ENCODE measurements at regions not wholly inside any gene's neighbourhood (a gene's known extent, or its start where the extent isn't known, plus 50 kb on each side); places are given as distances from the start of the nearest gene placed in this dataset.
"Not testable (repeated sequence)": the region's sequence is repeated elsewhere in the genome, so short reads cannot be mapped to it uniquely, and the experiment has no call there.

DNA sequence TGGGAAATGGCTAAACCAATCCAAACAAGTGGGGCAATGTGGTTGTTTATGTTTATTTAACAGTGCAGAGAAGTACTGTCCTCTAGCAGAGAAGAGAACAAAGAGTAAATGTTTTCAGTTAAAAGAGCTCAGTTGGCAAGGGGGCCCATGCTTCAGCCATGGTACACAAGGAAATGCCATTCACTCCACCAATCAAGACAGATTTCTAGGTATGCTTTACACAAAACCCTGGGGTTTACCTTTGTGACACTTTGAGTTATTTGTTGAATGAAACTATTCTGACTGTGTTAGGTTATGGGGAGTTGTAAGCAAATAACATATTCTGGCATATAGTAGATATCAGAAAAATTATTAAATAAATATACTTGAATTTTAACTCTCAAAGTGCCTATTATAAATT is 228.5 kb upstream of the MME start:
- Mint-ChIP-seq H3K27me3 (no peaks in the 10 kb centered on the region), H3K4me3 (no peak overlapping the region), H3K27ac (no peak overlapping the region), H3K4me1 (no peaks in the 10 kb centered on the region), H3K36me3 (no peaks in the 10 kb centered on the region), H3K9me3 (peaks cover 0 to 6% (median 5%) of the 10 kb centered on the region in 3 donors)

- Mint-ChIP-seq H3K9me3 (peaks cover 0 to 6% (median 5%) of the 10 kb centered on the region in 3 donors), H3K36me3 (no peaks in the 10 kb centered on the region), H3K4me1 (no peaks in the 10 kb centered on the region), H3K27me3 (no peaks in the 10 kb centered on the region), H3K4me3 (no peak overlapping the region), H3K27ac (no peak overlapping the region)
Observed at GRCh38 chr3:154850921-154851320, 229.2 kb upstream of the MME start.

DNA sequence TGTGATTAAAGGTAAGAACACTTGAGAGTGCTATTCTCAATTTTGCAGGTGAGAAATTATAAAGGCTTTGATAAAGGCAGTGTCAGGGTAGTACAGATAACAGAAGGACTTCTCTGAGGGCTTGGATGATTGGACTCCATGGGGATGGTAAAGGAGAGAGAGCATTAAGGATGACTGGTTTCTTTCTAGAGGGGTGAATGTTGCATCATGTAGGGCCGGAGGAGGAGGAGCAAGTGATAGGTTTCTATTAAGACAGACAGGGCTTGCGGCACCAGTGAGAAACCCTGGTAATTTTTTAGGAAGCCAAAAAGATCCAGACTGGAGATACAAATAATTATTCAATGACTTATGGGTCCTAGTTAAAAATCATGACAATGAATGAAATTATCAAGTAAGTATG is 230.7 kb upstream of the MME start:
- peaks cover 0 to 6% (median 5%) of the 10 kb centered on the region in 3 donors for H3K9me3 Mint-ChIP-seq
- H3K27ac Mint-ChIP-seq: no peak overlapping the region
- no peaks in the 10 kb centered on the region for H3K4me1 Mint-ChIP-seq
- H3K36me3 Mint-ChIP-seq: no peaks in the 10 kb centered on the region
- no peak overlapping the region for H3K4me3 Mint-ChIP-seq
- H3K27me3 Mint-ChIP-seq: no peaks in the 10 kb centered on the region

DNA sequence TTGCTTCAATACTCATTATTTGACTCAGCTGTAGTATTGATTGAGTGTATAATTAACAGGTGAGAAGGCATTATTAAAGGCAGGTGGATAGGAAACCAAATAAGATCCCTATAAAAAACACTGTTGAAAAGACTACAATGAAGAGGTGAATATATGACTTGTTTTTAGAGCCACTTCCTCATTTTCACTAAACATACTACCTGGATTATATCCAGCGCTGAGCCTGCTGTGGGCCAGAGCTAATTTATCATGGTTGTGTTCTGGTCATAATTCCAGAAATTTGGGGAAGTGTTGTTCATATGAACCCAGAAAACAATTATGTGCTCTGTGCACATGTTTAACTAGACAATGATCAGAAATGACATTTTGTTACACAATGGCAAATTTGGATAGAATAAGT is 235.3 kb upstream of the MME start:
- Mint-ChIP-seq H3K4me3 (no peak overlapping the region), H3K27me3 (no peaks in the 10 kb centered on the region), H3K36me3 (no peaks in the 10 kb centered on the region), H3K27ac (no peak overlapping the region), H3K4me1 (no peaks in the 10 kb centered on the region), H3K9me3 (peaks cover 0 to 6% (median 5%) of the 10 kb centered on the region in 3 donors)

- Mint-ChIP-seq H3K4me1 (no peaks in the 10 kb centered on the region), H3K9me3 (peaks cover 0 to 2% (median 0%) of the 10 kb centered on the region in 3 donors), H3K4me3 (no peak overlapping the region), H3K27me3 (no peaks in the 10 kb centered on the region), H3K27ac (no peak overlapping the region), H3K36me3 (no peaks in the 10 kb centered on the region)
Observed at GRCh38 chr3:154843647-154844046, 236.5 kb upstream of the MME start.

DNA sequence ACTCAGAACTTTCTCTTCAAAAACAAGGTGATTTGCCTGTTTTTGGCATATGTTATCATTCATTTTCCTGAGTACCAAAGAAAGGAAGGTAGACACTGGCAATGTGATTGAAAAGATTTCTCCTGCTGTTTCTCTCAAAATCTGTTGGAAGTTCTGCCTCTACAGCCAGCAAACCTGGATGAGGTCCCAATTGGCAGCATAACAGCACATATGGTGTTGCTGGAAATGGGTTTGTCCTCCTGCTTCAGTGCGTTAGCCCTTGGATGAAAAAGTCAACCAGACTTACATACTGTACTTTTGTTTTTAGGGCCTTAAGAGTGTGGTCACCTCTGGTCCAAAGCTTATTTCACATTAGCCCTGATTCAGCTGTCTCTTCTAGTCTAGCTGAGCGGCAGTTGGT is 237.6 kb upstream of the MME start:
- Mint-ChIP-seq H3K4me1 (no peaks in the 10 kb centered on the region), H3K27ac (no peak overlapping the region), H3K4me3 (no peak overlapping the region), H3K27me3 (no peaks in the 10 kb centered on the region), H3K36me3 (no peaks in the 10 kb centered on the region), H3K9me3 (peaks cover 0 to 3% (median 0%) of the 10 kb centered on the region in 3 donors)

DNA sequence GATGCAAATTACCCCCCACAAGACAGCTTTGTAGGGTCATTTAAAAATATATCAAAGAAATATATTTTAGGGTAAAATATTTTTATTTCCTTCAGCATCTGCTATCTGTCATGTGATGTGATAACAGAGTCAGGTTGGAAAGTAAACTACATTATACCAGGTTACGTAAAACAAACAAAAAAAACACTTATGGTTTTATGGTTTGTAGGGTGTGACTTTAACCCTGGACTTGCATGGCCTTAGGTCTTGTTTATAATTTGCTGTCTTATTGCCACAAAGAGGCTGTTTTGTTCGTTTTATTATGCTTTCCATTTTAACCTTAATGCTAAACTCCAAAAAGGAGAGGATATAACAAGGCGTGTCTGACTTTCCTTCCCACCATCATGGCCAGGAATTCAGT is 244.5 kb upstream of the MME start:
- H3K27ac Mint-ChIP-seq: no peak overlapping the region
- H3K4me1 Mint-ChIP-seq: peaks cover 0 to 2% (median 0%) of the 10 kb centered on the region in 3 donors
- H3K4me3 Mint-ChIP-seq: no peak overlapping the region
- no peaks in the 10 kb centered on the region for H3K27me3 Mint-ChIP-seq
- H3K36me3 Mint-ChIP-seq: no peaks in the 10 kb centered on the region
- peaks cover 0 to 3% (median 2%) of the 10 kb centered on the region in 3 donors for H3K9me3 Mint-ChIP-seq

GRCh38 chr3:154834831-154835230 is 245.3 kb upstream of the MME start:
- not testable (repeated sequence) for H3K4me1 Mint-ChIP-seq, H3K4me3 Mint-ChIP-seq, H3K36me3 Mint-ChIP-seq, H3K9me3 Mint-ChIP-seq, H3K27ac Mint-ChIP-seq, H3K27me3 Mint-ChIP-seq

DNA sequence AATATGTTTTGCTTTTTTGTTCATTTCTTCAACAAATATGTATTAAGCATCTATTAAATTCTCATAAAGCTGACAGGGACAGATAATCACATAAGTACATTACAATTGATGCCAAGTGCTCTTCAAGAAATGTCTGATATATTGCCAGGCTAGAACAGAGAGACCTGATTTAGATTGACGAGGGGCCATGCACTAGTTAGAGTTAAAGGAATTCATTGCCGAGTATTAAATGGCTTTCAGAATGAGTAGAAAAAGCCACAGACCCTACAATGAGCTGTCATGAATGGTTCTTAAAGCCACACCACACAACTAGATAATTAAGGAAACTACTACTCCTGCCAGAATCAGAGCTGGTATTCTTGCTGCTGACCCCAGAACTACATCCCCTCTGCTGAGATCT is 250.2 kb upstream of the MME start:
- Mint-ChIP-seq H3K4me1 (peaks cover 0 to 2% (median 0%) of the 10 kb centered on the region in 3 donors), H3K9me3 (peaks cover 0 to 4% (median 0%) of the 10 kb centered on the region in 3 donors), H3K4me3 (no peak overlapping the region), H3K36me3 (no peaks in the 10 kb centered on the region), H3K27me3 (no peaks in the 10 kb centered on the region), H3K27ac (no peak overlapping the region)

DNA sequence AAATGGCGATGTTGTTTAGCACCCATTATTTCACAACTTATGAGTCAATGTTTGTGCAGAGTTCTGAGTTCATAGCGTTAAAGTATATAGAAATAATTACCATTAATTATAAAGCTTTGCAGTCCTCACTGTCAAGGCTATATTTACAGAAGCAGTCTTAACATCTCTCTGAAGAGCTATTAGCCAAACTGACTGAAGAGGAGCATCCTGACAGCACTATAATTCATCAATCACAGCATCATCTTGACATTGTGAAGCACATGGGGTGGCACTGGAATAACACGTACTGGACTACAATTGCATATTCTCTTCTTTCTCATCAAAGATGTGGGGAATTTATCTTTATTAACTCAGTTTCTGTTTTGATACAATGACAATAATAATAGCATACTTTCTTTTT is 260.6 kb upstream of the MME start:
- H3K4me3 Mint-ChIP-seq: no peak overlapping the region

DNA sequence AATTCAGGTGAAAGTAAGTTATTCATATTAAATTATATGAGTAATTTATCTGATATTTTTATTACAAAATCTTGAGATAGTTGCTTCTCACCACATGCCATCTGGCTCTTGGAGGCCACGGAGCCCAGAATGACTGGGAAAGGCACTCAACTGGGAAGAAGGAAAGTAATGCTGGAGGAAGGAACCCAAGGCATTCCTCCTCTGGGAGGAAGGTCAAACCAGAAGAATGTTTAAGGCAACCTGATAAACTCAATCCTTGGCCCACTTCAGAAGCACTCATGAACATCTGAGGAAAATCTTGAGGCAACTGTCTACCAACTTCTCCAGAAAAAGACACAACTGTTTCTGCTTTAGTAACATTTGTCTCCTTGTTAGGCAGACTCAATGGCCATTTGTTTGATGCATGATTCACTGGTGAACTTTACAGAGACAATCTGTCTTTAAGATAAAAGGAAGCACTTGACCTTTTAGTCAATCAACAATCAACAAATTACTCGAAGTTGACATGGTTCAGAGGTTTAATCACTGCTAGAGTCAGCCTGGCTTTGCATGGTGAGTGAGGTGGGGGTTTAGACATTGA is 261.4 kb upstream of the MME start:
- Mint-ChIP-seq H3K4me3 (no peak overlapping the region), H3K9me3 (peaks cover 0 to 14% (median 10%) of the 10 kb centered on the region in 3 donors), H3K27ac (no peak overlapping the region), H3K4me1 (no peaks in the 10 kb centered on the region), H3K27me3 (no peaks in the 10 kb centered on the region), H3K36me3 (no peaks in the 10 kb centered on the region)

More for the DNA sequence above, 260.6 kb upstream of the MME start:
- H3K27me3 Mint-ChIP-seq: no peaks in the 10 kb centered on the region
- H3K4me1 Mint-ChIP-seq: no peaks in the 10 kb centered on the region
- peaks cover 4 to 14% (median 10%) of the 10 kb centered on the region in 3 donors for H3K9me3 Mint-ChIP-seq
- no peaks in the 10 kb centered on the region for H3K36me3 Mint-ChIP-seq
- no peak overlapping the region for H3K27ac Mint-ChIP-seq

GRCh38 chr3:154810017-154810416 is 270.1 kb upstream of the MME start:
- H3K27me3 Mint-ChIP-seq, H3K4me1 Mint-ChIP-seq, H3K36me3 Mint-ChIP-seq, H3K4me3 Mint-ChIP-seq, H3K27ac Mint-ChIP-seq: not testable (repeated sequence)
- peaks cover 1 to 18% (median 3%) of the 10 kb centered on the region in 3 donors for H3K9me3 Mint-ChIP-seq

DNA sequence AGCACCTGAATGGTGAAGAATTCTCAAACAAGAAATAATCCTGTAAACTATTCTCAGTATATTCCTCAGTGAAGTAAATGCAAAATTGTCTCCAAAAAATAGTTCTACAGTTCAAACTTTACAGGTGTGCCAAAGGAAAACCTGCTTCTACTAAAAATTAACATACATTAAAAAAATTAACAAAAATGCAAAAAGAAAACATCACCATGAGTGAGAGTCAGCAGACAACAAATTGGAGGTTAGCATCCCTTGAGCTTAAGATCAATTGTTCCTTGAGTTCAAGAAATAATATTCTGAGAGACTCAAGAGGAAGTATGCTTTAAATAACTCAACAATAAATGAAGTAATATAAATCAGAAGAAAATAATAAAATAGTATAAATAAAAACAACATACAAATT is 278.4 kb upstream of the MME start:
- Mint-ChIP-seq H3K4me1 (no peaks in the 10 kb centered on the region), H3K4me3 (no peak overlapping the region), H3K27me3 (no peaks in the 10 kb centered on the region), H3K27ac (no peak overlapping the region), H3K36me3 (no peaks in the 10 kb centered on the region), H3K9me3 (peaks cover 0 to 13% (median 2%) of the 10 kb centered on the region in 3 donors)

DNA sequence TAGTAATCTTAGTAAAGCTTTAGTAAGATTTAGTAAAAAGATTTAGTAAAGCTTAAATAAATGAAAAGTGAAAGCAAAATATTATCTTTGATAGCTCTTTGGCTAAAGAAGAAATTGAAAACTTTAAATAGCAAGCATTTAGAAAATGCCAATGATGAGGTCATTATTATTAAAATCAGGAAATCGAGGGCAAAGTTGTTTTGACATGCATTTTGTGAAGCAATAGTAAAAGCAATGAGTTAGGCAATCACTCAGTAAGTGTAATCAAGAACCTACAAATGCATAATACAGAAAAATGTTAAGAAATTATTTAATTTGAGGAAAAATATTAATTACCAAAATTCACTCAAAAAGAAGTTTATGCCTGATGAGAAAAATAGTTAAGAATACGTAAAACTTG is 280.3 kb upstream of the MME start:
- no peak overlapping the region for H3K4me3 Mint-ChIP-seq
- no peaks in the 10 kb centered on the region for H3K36me3 Mint-ChIP-seq
- H3K27ac Mint-ChIP-seq: no peak overlapping the region
- H3K4me1 Mint-ChIP-seq: no peaks in the 10 kb centered on the region
- peaks cover 0 to 2% (median 0%) of the 10 kb centered on the region in 3 donors for H3K9me3 Mint-ChIP-seq
- no peaks in the 10 kb centered on the region for H3K27me3 Mint-ChIP-seq

GRCh38 chr3:154795582-154795981 is 284.5 kb upstream of the MME start:
- no peaks in the 10 kb centered on the region for H3K4me1 Mint-ChIP-seq
- H3K4me3 Mint-ChIP-seq: no peak overlapping the region
- no peaks in the 10 kb centered on the region for H3K36me3 Mint-ChIP-seq
- no peak overlapping the region for H3K27ac Mint-ChIP-seq
- peaks cover 0 to 3% (median 3%) of the 10 kb centered on the region in 3 donors for H3K9me3 Mint-ChIP-seq
- no peaks in the 10 kb centered on the region for H3K27me3 Mint-ChIP-seq

DNA sequence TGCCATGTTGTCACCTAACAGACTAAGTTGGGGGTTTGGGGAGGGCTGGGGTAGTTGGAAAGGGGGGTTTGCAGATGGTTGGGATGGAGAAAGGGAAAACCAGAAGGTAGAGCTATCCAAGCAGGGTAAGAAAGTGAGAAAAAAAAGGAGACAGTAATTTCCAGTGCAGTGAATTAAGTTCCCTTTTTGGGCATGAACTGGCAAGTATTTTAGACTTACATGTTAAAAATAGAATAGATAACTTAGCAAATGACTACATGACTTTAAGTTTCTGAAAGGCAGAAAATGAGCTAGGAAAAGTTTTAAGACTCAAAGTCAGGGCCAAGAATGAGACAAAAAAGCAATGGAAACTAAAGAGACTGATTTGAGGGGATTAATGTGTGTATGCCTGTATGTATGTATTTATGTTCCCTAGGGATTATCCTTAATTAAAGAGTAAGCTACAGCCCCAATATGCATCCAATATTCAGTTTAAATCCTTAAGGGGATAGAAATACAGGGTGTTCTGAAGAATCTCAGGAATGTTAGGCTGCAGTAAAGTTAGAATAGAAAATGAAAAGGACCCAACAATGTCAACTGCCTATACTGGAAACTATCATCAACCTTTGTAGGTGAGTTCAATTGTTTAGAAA is 285.2 kb upstream of the MME start:
- Mint-ChIP-seq H3K9me3 (peaks cover 0 to 3% (median 3%) of the 10 kb centered on the region in 3 donors), H3K27ac (no peak overlapping the region), H3K4me3 (no peak overlapping the region), H3K36me3 (no peaks in the 10 kb centered on the region), H3K27me3 (no peaks in the 10 kb centered on the region), H3K4me1 (no peaks in the 10 kb centered on the region)
